Ishikawa (cell line): ENCODE measurements at regions not wholly inside any gene's neighbourhood (a gene's known extent, or its start where the extent isn't known, plus 50 kb on each side); places are given as distances from the start of the nearest gene placed in this dataset.

Experiments used
- EGR1 ChIP-seq: IDR thresholded peaks from 2 replicates; pipeline ENCODE4 v1.6.1; 2012
- EP300 ChIP-seq: IDR thresholded peaks from 2 replicates; pipeline ENCODE4 v1.6.1; 2012; ENCODE audit warnings: borderline replicate concordance
- FOXM1 ChIP-seq: IDR thresholded peaks from 2 replicates; pipeline ENCODE4 v1.6.1; 2012; ENCODE audit warnings: low read depth, borderline replicate concordance
- MAX ChIP-seq: IDR thresholded peaks from 2 replicates; pipeline ENCODE4 v1.6.1; 2012
- TAF1 ChIP-seq: IDR thresholded peaks from 2 replicates; pipeline ENCODE4 v1.6.1; 2012; ENCODE audit warnings: low read depth, mild to moderate bottlenecking
- USF1 ChIP-seq: IDR thresholded peaks from 2 replicates; pipeline ENCODE4 v1.6.1; 2012
- YY1 ChIP-seq: IDR thresholded peaks from 2 replicates; pipeline ENCODE4 v1.6.1; 2012; ENCODE audit warnings: low read depth

- no peak for TF ChIP-seq EP300
- no peak for TF ChIP-seq MAX
- no peak for TF ChIP-seq TAF1
- TF ChIP-seq EGR1 = no peak
- TF ChIP-seq YY1 = no peak
- TF ChIP-seq USF1 = no peak
- TF ChIP-seq FOXM1 = no peak
Observed at GRCh38 chr12:87676731-87677130, 352.5 kb downstream of the C12orf50 start.
